ENCODE measurements at regions not wholly inside any gene's neighbourhood (a gene's known extent, or its start where the extent isn't known, plus 50 kb on each side); places are given as distances from the start of the nearest gene placed in this dataset.

DNA sequence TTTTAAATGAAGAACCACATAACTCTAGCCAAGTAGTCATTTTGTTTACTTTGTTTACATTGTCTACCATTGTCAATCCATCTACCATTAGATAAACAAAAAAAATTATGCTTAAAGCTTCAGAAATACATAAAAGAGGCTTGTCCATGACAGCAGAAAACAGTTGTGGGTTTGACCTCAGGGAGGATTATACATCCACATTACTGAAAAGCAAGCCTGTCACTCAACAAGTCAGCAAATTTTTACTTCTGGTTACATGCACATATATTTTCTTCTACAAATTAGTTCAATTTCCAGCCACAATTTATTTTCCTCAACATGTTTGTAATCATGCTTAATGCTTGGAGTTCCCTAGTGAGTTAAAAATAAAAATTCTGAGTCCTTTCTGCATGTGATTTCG, 713.3 kb downstream of the COL12A1 start:
- TF ChIP-seq POLR2A (IDR thresholded peaks at IDR 0.05) (no peak), POLR2AphosphoS5 (IDR thresholded peaks at IDR 0.05) (no peak)
- TF ChIP-seq, protein P1, sequence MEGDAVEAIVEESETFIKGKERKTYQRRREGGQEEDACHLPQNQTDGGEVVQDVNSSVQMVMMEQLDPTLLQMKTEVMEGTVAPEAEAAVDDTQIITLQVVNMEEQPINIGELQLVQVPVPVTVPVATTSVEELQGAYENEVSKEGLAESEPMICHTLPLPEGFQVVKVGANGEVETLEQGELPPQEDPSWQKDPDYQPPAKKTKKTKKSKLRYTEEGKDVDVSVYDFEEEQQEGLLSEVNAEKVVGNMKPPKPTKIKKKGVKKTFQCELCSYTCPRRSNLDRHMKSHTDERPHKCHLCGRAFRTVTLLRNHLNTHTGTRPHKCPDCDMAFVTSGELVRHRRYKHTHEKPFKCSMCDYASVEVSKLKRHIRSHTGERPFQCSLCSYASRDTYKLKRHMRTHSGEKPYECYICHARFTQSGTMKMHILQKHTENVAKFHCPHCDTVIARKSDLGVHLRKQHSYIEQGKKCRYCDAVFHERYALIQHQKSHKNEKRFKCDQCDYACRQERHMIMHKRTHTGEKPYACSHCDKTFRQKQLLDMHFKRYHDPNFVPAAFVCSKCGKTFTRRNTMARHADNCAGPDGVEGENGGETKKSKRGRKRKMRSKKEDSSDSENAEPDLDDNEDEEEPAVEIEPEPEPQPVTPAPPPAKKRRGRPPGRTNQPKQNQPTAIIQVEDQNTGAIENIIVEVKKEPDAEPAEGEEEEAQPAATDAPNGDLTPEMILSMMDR (IDR thresholded peaks at IDR 0.05 in 8 of 11, conservative IDR thresholded peaks at IDR 0.05 in 3 of 11), result no peak
